Trophoblast cell (in vitro differentiated cells and primary cell): ENCODE measurements at regions not wholly inside any gene's neighbourhood (a gene's known extent, or its start where the extent isn't known, plus 50 kb on each side); places are given as distances from the start of the nearest gene placed in this dataset.
"Not testable (repeated sequence)": the region's sequence is repeated elsewhere in the genome, so short reads cannot be mapped to it uniquely, and the experiment has no call there.

Experiments
- DNase-seq, 2 donors: peaks; one replicate each; pipeline ENCODE4 v3.0.0-alpha.2; 2016
- H2AFZ ChIP-seq: 2 replicates; pipeline ENCODE4 v1.6.1; 2013; ENCODE audit warnings: low read length, moderate library complexity, mild to moderate bottlenecking; ENCODE audit not compliant: insufficient read depth, poor library complexity
- H2AK5ac ChIP-seq: 2 replicates; pipeline ENCODE4 v1.6.1; 2013; ENCODE audit warnings: mild to moderate bottlenecking, low read length
- H2BK120ac ChIP-seq: 2 replicates; pipeline ENCODE4 v1.6.1; 2013; ENCODE audit warnings: low read length, mild to moderate bottlenecking, moderate library complexity; ENCODE audit not compliant: insufficient read depth, poor library complexity
- H2BK12ac ChIP-seq: 2 replicates; pipeline ENCODE4 v1.6.1; 2013; ENCODE audit warnings: mild to moderate bottlenecking, low read length, moderate library complexity
- H2BK5ac ChIP-seq: 2 replicates; pipeline ENCODE4 v1.6.1; 2013; ENCODE audit warnings: low read length, low read depth, moderate library complexity, mild to moderate bottlenecking; ENCODE audit not compliant: poor library complexity
- H3K14ac ChIP-seq: 2 replicates; pipeline ENCODE4 v1.6.1; 2013; ENCODE audit warnings: mild to moderate bottlenecking, low read length
- H3K18ac ChIP-seq: 2 replicates; pipeline ENCODE4 v1.6.1; 2013; ENCODE audit warnings: mild to moderate bottlenecking, low read length
- H3K23ac ChIP-seq: 2 replicates; pipeline ENCODE4 v1.6.1; 2013; ENCODE audit warnings: low read length
- H3K27ac ChIP-seq: 2 replicates; pipeline ENCODE4 v1.5.1; 2013; ENCODE audit warnings: low read depth, mild to moderate bottlenecking, inconsistent platforms, low read length, moderate library complexity
- H3K27me3 ChIP-seq: 2 replicates; pipeline ENCODE4 v1.6.1; 2013; ENCODE audit warnings: inconsistent platforms, mild to moderate bottlenecking, low read length, moderate library complexity; ENCODE audit not compliant: insufficient read depth
- H3K36me3 ChIP-seq, 2 experiments: 1 replicate in 1 of 2; 2 replicates in 1 of 2; pipeline ENCODE4 v1.6.1; 2013; ENCODE audit warnings: low read length in 2 of 2, mild to moderate bottlenecking in 2 of 2, moderate library complexity in 1 of 2; ENCODE audit not compliant: insufficient read depth in 2 of 2, control insufficient read depth in 1 of 2
- H3K4ac ChIP-seq: 2 replicates; pipeline ENCODE4 v1.6.1; 2013; ENCODE audit warnings: low read depth, mild to moderate bottlenecking, low read length, moderate library complexity
- H3K4me1 ChIP-seq, 2 experiments: 1 replicate in 1 of 2; 2 replicates in 1 of 2; pipeline ENCODE4 v1.6.1; 2013; ENCODE audit warnings: low read length in 2 of 2, mild to moderate bottlenecking in 2 of 2, moderate library complexity in 1 of 2; ENCODE audit not compliant: insufficient read depth in 2 of 2, control insufficient read depth in 1 of 2
- H3K4me2 ChIP-seq: 2 replicates; pipeline ENCODE4 v1.6.1; 2013; ENCODE audit warnings: inconsistent platforms, mild to moderate bottlenecking, low read length, moderate library complexity
- H3K4me3 ChIP-seq: 2 replicates; pipeline ENCODE4 v1.5.1; 2013; ENCODE audit warnings: mild to moderate bottlenecking, low read depth, low read length, inconsistent platforms
- H3K79me1 ChIP-seq: one replicate; pipeline ENCODE4 v1.6.1; 2013; ENCODE audit warnings: low read length
- H3K79me2 ChIP-seq: 2 replicates; pipeline ENCODE4 v1.6.1; 2013; ENCODE audit warnings: low read length, mild to moderate bottlenecking; ENCODE audit not compliant: control insufficient read depth, insufficient read depth, poor library complexity
- H3K9ac ChIP-seq: 2 replicates; pipeline ENCODE4 v1.6.1; 2013; ENCODE audit warnings: mild to moderate bottlenecking, low read length
- H3K9me3 ChIP-seq: 2 replicates; pipeline ENCODE4 v1.6.1; 2013; ENCODE audit warnings: low read depth, mild to moderate bottlenecking, control low read depth, inconsistent platforms, low read length; ENCODE audit not compliant: insufficient read depth
- H4K12ac ChIP-seq: 2 replicates; pipeline ENCODE4 v1.6.1; 2013; ENCODE audit warnings: low read depth, mild to moderate bottlenecking, low read length, moderate library complexity
- H4K8ac ChIP-seq: 2 replicates; pipeline ENCODE4 v1.6.1; 2013; ENCODE audit warnings: low read depth, mild to moderate bottlenecking, low read length, moderate library complexity
- H4K91ac ChIP-seq: one replicate; pipeline ENCODE4 v1.6.1; 2013; ENCODE audit warnings: low read depth, mild to moderate bottlenecking, low read length, moderate library complexity
- WGBS: extraction: QIAGEN DNeasy Blood & Tissue Kit; methylation state at CpG from one replicate; pipeline ENCODE4 v1.1.7; 2013; ENCODE audit warnings: missing lambda C conversion rate; ENCODE audit not compliant: insufficient read length, insufficient coverage; ENCODE audit errors: extremely low coverage; 5-methylcytosine and 5-hydroxymethylcytosine counted together

- H3K4me2 ChIP-seq, H3K36me3 ChIP-seq, H2BK5ac ChIP-seq, H3K14ac ChIP-seq, H3K27ac ChIP-seq, H4K12ac ChIP-seq, H2BK12ac ChIP-seq, H3K4ac ChIP-seq, H2AFZ ChIP-seq, H3K79me2 ChIP-seq, H3K9ac ChIP-seq, DNase-seq, H4K91ac ChIP-seq, H2BK120ac ChIP-seq, H3K27me3 ChIP-seq, H2AK5ac ChIP-seq, H3K4me3 ChIP-seq, H3K9me3 ChIP-seq, H3K18ac ChIP-seq, H3K79me1 ChIP-seq, H3K23ac ChIP-seq, H3K4me1 ChIP-seq, H4K8ac ChIP-seq: not testable (repeated sequence)
- WGBS = no CpG with 5 or more reads among the region's 9 CpGs
Observed at GRCh38 chr15:32522421-32522820, 67.0 kb upstream of the GOLGA8O start.

- H3K4me2 ChIP-seq, H2BK5ac ChIP-seq, H3K9ac ChIP-seq, H3K27me3 ChIP-seq, H3K9me3 ChIP-seq, H2AFZ ChIP-seq, H3K79me2 ChIP-seq, H4K12ac ChIP-seq, H3K18ac ChIP-seq, H2AK5ac ChIP-seq, DNase-seq, H2BK12ac ChIP-seq, H3K4me3 ChIP-seq, H3K4ac ChIP-seq, H3K14ac ChIP-seq, H4K8ac ChIP-seq, H3K36me3 ChIP-seq, H3K4me1 ChIP-seq, H3K79me1 ChIP-seq, H3K23ac ChIP-seq, H3K27ac ChIP-seq, H2BK120ac ChIP-seq, H4K91ac ChIP-seq: not testable (repeated sequence)
- WGBS = no CpG with 5 or more reads among the region's 7 CpGs
Observed at GRCh38 chr15:32518976-32519375, 63.5 kb upstream of the GOLGA8O start.

- not testable (repeated sequence) for H3K4me1 ChIP-seq, H4K91ac ChIP-seq, H3K23ac ChIP-seq, H3K9ac ChIP-seq, H3K18ac ChIP-seq, H4K12ac ChIP-seq, H3K79me2 ChIP-seq, H3K27me3 ChIP-seq, H3K79me1 ChIP-seq, H3K14ac ChIP-seq, DNase-seq, H2BK120ac ChIP-seq, H3K4me2 ChIP-seq, H3K36me3 ChIP-seq, H3K27ac ChIP-seq, H2AK5ac ChIP-seq, H2BK5ac ChIP-seq, H3K4ac ChIP-seq, H4K8ac ChIP-seq, H2BK12ac ChIP-seq, H3K9me3 ChIP-seq, H2AFZ ChIP-seq, H3K4me3 ChIP-seq
- no CpG with 5 or more reads among the region's 20 CpGs for WGBS
Observed at GRCh38 chr15:32518013-32518412, 62.6 kb upstream of the GOLGA8O start.

GRCh38 chr15:32516954-32517353 lies 61.5 kb upstream of the GOLGA8O start:
- H2AFZ ChIP-seq, H2BK120ac ChIP-seq, H3K4me2 ChIP-seq, H4K91ac ChIP-seq, H3K18ac ChIP-seq, H3K4me1 ChIP-seq, H4K12ac ChIP-seq, H3K79me2 ChIP-seq, DNase-seq, H3K23ac ChIP-seq, H3K9ac ChIP-seq, H3K79me1 ChIP-seq, H3K27ac ChIP-seq, H3K4ac ChIP-seq, H2BK5ac ChIP-seq, H2BK12ac ChIP-seq, H3K14ac ChIP-seq, H3K9me3 ChIP-seq, H2AK5ac ChIP-seq, H3K36me3 ChIP-seq, H3K27me3 ChIP-seq, H3K4me3 ChIP-seq, H4K8ac ChIP-seq: not testable (repeated sequence)
- WGBS = no CpG with 5 or more reads among the region's 1 CpG

GRCh38 chr15:32513378-32513777 lies 57.9 kb upstream of the GOLGA8O start:
- not testable (repeated sequence) for H3K79me2 ChIP-seq, H2AFZ ChIP-seq, H4K91ac ChIP-seq, H3K18ac ChIP-seq, H3K27ac ChIP-seq, H2AK5ac ChIP-seq, H3K14ac ChIP-seq, DNase-seq, H4K8ac ChIP-seq, H3K9ac ChIP-seq, H3K27me3 ChIP-seq, H3K9me3 ChIP-seq, H2BK12ac ChIP-seq, H3K4me3 ChIP-seq, H4K12ac ChIP-seq, H3K4me1 ChIP-seq, H3K4me2 ChIP-seq, H2BK5ac ChIP-seq, H3K4ac ChIP-seq, H2BK120ac ChIP-seq, H3K36me3 ChIP-seq, H3K23ac ChIP-seq, H3K79me1 ChIP-seq
